Transverse colon (tissue), 4 donors: ENCODE measurements at regions not wholly inside any gene's neighbourhood (a gene's known extent, or its start where the extent isn't known, plus 50 kb on each side); places are given as distances from the start of the nearest gene placed in this dataset.

Experiments used
- DNase-seq: peaks from one replicate; pipeline ENCODE4 v3.0.0-alpha.2; 2019
- H3K27ac ChIP-seq, 4 donors: fragments of 200-600 bp; sonication (generic); 2 replicates each; pipeline ENCODE4 v1.5.1; 2016 to 2018; ENCODE audit warnings: inconsistent platforms in 4 of 4
- H3K27me3 ChIP-seq: fragments of 200-600 bp; sonication (generic); 2 replicates; pipeline ENCODE4 v1.5.1; 2017; ENCODE audit warnings: inconsistent platforms
- H3K36me3 ChIP-seq, 4 donors: fragments of 200-600 bp; sonication (generic); 2 replicates each; pipeline ENCODE4 v1.5.1; 2017 to 2019; ENCODE audit warnings: inconsistent platforms in 4 of 4
- H3K4me1 ChIP-seq, 4 donors: fragments of 200-600 bp; sonication (generic); 2 replicates each; pipeline ENCODE4 v1.5.1; 2017 to 2020; ENCODE audit warnings: inconsistent platforms in 4 of 4
- H3K4me3 ChIP-seq, 4 donors: fragments of 200-600 bp; sonication (generic); 1 replicate in 1 of 4; 2 replicates in 3 of 4; pipeline versions ENCODE4 v1.5.1 to v1.6.1; 2017 to 2019; ENCODE audit warnings: inconsistent platforms in 4 of 4
- H3K9me3 ChIP-seq, 2 donors: fragments of 200-600 bp; sonication (generic); 2 replicates each; pipeline ENCODE4 v1.5.1; 2017 to 2019; ENCODE audit warnings: inconsistent platforms in 2 of 2
- CTCF ChIP-seq, 5 experiments: fragments of 200-600 bp in 3 of 5; fragments of 450-650 bp in 2 of 5; sonication (generic) in 3 of 5; IDR thresholded peaks; 1 replicate in 2 of 5; 2 replicates in 3 of 5; pipeline ENCODE4 v1.5.1; 2016 to 2017; ENCODE audit warnings: antibody characterized with exemption in 5 of 5, inconsistent platforms in 3 of 5, mild to moderate bottlenecking in 2 of 5, moderate library complexity in 1 of 5
- EP300 ChIP-seq: sonication (generic); formaldehyde crosslinking; IDR thresholded peaks from one replicate; pipeline ENCODE4 v1.6.1; 2017; ENCODE audit warnings: antibody characterized with exemption, low read depth
- POLR2A ChIP-seq: fragments of 450-650 bp; IDR thresholded peaks from one replicate; pipeline ENCODE4 v1.6.1; 2016; ENCODE audit warnings: antibody characterized with exemption, mild to moderate bottlenecking, moderate library complexity
- POLR2AphosphoS5 ChIP-seq, 3 donors: sonication (generic); formaldehyde crosslinking; IDR thresholded peaks; one replicate each; pipeline ENCODE4 v1.6.1; 2016; ENCODE audit warnings: antibody characterized with exemption in 3 of 3
- WGBS, 2 donors: methylation state at CpG; one replicate each; pipeline ENCODE4 v1.1.5; 2018; ENCODE audit warnings: low coverage in 1 of 2; 5-methylcytosine and 5-hydroxymethylcytosine counted together
- in situ Hi-C, 4 donors: fragments of 200-750 bp; cut with MboI; loops; one replicate each; pipeline versions ENCODE4 v1.15.0 to v1.15.1; 2017; ENCODE audit warnings: low sequenced_read_pairs in 3 of 4, low pct_ligation_motif_present in 1 of 4, low pct_unique_long_range_greater_than_20kb in 1 of 4
- intact Hi-C: fragments of 100-400 bp; cut with DNase I; formaldehyde crosslinking; loops from one replicate; pipeline ENCODE4 v1.15.1; 2023; ENCODE audit warnings: low total_unique reads

GRCh38 chr20:10731190-10731965 lies 57.6 kb upstream of the JAG1 start:
- no peaks in the 10 kb centered on the region for H3K36me3 ChIP-seq
- H3K27me3 ChIP-seq, result no peaks in the 10 kb centered on the region
- in situ Hi-C loops (no loop called here), intact Hi-C loops (no loop called here)
- peaks cover 0 to 6% (median 0%) of the 10 kb centered on the region in 4 donors for H3K4me1 ChIP-seq
- no peak for TF ChIP-seq CTCF (IDR thresholded peaks at IDR 0.05)
- no peak for TF ChIP-seq POLR2A
- no peak for TF ChIP-seq EP300
- no peak for TF ChIP-seq POLR2AphosphoS5 (IDR thresholded peaks at IDR 0.05)
- WGBS, 2 donors, result 52 to 92% methylated on average over 2 to 6 of the region's 6 CpGs
- no peak overlapping the region for H3K27ac ChIP-seq
- H3K9me3 ChIP-seq, result no peaks in the 10 kb centered on the region
- H3K4me3 ChIP-seq, result no peak overlapping the region
- DNase-seq, result no peak

GRCh38 chr20:10733122-10733521 lies 59.3 kb upstream of the JAG1 start:
- H3K9me3 ChIP-seq, result no peaks in the 10 kb centered on the region
- intact Hi-C loops (no loop called here), in situ Hi-C loops (no loop called here)
- DNase-seq, result no peak
- H3K4me1 ChIP-seq, result peaks cover 0 to 6% (median 0%) of the 10 kb centered on the region in 4 donors
- TF ChIP-seq EP300, result no peak
- TF ChIP-seq POLR2A, result no peak
- no peak overlapping the region for H3K27ac ChIP-seq
- no peak overlapping the region for H3K4me3 ChIP-seq
- 96 to 100% methylated on average over 1 of the region's 1 CpG for WGBS, 2 donors
- no peaks in the 10 kb centered on the region for H3K36me3 ChIP-seq
- no peaks in the 10 kb centered on the region for H3K27me3 ChIP-seq

- intact Hi-C loops, result no loop called here
- Histone ChIP-seq H3K9me3 (no peaks in the 10 kb centered on the region), H3K4me3 (no peak overlapping the region), H3K36me3 (no peaks in the 10 kb centered on the region), H3K27ac (peak overlapping the region; percentile 10 to 31 (median 17)), H3K4me1 (peaks cover 0 to 17% (median 0%) of the 10 kb centered on the region in 4 donors), H3K27me3 (no peaks in the 10 kb centered on the region)
- no peak for DNase-seq
- TF ChIP-seq CTCF (IDR thresholded peaks at IDR 0.05), result no peak
- TF ChIP-seq POLR2A, result no peak
- no peak for TF ChIP-seq POLR2AphosphoS5 (IDR thresholded peaks at IDR 0.05)
- no peak for TF ChIP-seq EP300
- in situ Hi-C loops, result no loop called here
- WGBS, 2 donors, result 72 to 100% methylated on average over 2 to 14 of the region's 14 CpGs
Observed at GRCh38 chr20:10735195-10735949, 61.6 kb upstream of the JAG1 start.

GRCh38 chr20:10739134-10739533 lies 65.3 kb upstream of the JAG1 start:
- in situ Hi-C loops, result no loop called here
- intact Hi-C loops, result no loop called here
- Histone ChIP-seq H3K27ac (peak overlapping the region in 2 of 4 donors; percentile 35 to 51), H3K4me1 (peaks cover 0 to 15% (median 0%) of the 10 kb centered on the region in 4 donors), H3K36me3 (no peaks in the 10 kb centered on the region), H3K9me3 (no peaks in the 10 kb centered on the region), H3K4me3 (peak overlapping the region in 1 of 4 donors; percentile 29), H3K27me3 (no peaks in the 10 kb centered on the region)
- TF ChIP-seq POLR2A (no peak), CTCF (IDR thresholded peaks at IDR 0.05) (no peak), POLR2AphosphoS5 (IDR thresholded peaks at IDR 0.05) (no peak), EP300 (no peak)
- no peak for DNase-seq
- WGBS, 2 donors, result 11% methylated on average over 1 of the region's 1 CpG; no CpG with 5 or more reads in 1 of the 2 donors
